Neural progenitor cell (in vitro differentiated cells): ENCODE measurements at regions not wholly inside any gene's neighbourhood (a gene's known extent, or its start where the extent isn't known, plus 50 kb on each side); places are given as distances from the start of the nearest gene placed in this dataset.

ENCODE experiments used
- DNase-seq: peaks from one replicate; pipeline ENCODE4 v3.0.0-alpha.2; 2016; ENCODE audit warnings: low spot score
- H2AFZ ChIP-seq: fragments of 200-600 bp; sonication (generic); replicated peaks from 2 replicates; pipeline ENCODE4 v1.6.1; 2016; ENCODE audit warnings: antibody characterized with exemption
- H3F3A ChIP-seq: fragments of 200-600 bp; sonication (generic); 2 replicates; pipeline ENCODE4 v1.6.1; 2016; ENCODE audit warnings: antibody characterized with exemption, low read depth
- H3K27ac ChIP-seq: fragments of 200-600 bp; sonication (generic); 2 replicates; pipeline ENCODE4 v1.5.1; 2016; ENCODE audit warnings: mild to moderate bottlenecking
- H3K27me3 ChIP-seq: fragments of 200-600 bp; sonication (generic); 2 replicates; pipeline ENCODE4 v1.6.1; 2016; ENCODE audit warnings: mild to moderate bottlenecking, moderate library complexity
- H3K36me3 ChIP-seq: fragments of 200-600 bp; sonication (generic); 2 replicates; pipeline ENCODE4 v1.5.1; 2016
- H3K4me1 ChIP-seq: fragments of 200-600 bp; sonication (generic); 2 replicates; pipeline ENCODE4 v1.6.1; 2016; ENCODE audit warnings: mixed run types
- H3K4me2 ChIP-seq: fragments of 200-600 bp; sonication (generic); 2 replicates; pipeline ENCODE4 v1.6.1; 2016
- H3K4me3 ChIP-seq: fragments of 200-600 bp; sonication (generic); 2 replicates; pipeline ENCODE4 v1.5.1; 2016
- H3K79me2 ChIP-seq: fragments of 200-600 bp; sonication (generic); 2 replicates; pipeline ENCODE4 v1.6.1; 2016; ENCODE audit warnings: low read depth
- H3K9ac ChIP-seq: fragments of 200-600 bp; sonication (generic); 2 replicates; pipeline ENCODE4 v1.6.1; 2016
- H3K9me3 ChIP-seq: fragments of 200-600 bp; sonication (generic); 2 replicates; pipeline ENCODE4 v1.5.1; 2016; ENCODE audit warnings: low read depth
- H4K20me1 ChIP-seq: fragments of 200-600 bp; sonication (generic); 2 replicates; pipeline ENCODE4 v1.6.1; 2016; ENCODE audit warnings: low read depth
- H3K27ac Mint-ChIP-seq: 3 replicates; pipeline ENCODE4 v1.8.0; 2021; ENCODE audit warnings: mixed read lengths
- H3K27me3 Mint-ChIP-seq: 2 replicates; pipeline ENCODE4 v1.8.0; 2022; ENCODE audit warnings: low read depth, mild to moderate bottlenecking, inconsistent platforms, moderate library complexity, mixed read lengths; ENCODE audit not compliant: insufficient read depth
- H3K36me3 Mint-ChIP-seq: 3 replicates; pipeline ENCODE4 v1.8.0; 2021; ENCODE audit warnings: mixed read lengths
- H3K4me1 Mint-ChIP-seq: 3 replicates; pipeline ENCODE4 v1.8.0; 2021; ENCODE audit warnings: mixed read lengths
- H3K4me3 Mint-ChIP-seq: 3 replicates; pipeline ENCODE4 v1.8.0; 2021; ENCODE audit warnings: mild to moderate bottlenecking, moderate library complexity, mixed read lengths
- H3K9me3 Mint-ChIP-seq: 3 replicates; pipeline ENCODE4 v1.8.0; 2020; ENCODE audit warnings: mixed read lengths
- EZH2 ChIP-seq: fragments of 200-600 bp; sonication (generic); IDR thresholded peaks from 2 replicates; pipeline ENCODE4 v1.6.1; 2017; ENCODE audit warnings: antibody characterized with exemption, mild to moderate bottlenecking, moderate library complexity
- EZH2phosphoT487 ChIP-seq: fragments of 200-600 bp; sonication (generic); IDR thresholded peaks from 2 replicates; pipeline ENCODE4 v1.6.1; 2017; ENCODE audit warnings: antibody characterized with exemption
- TF ChIP-seq, protein P1 (sequence below): fragments of 200-600 bp; sonication (generic); IDR thresholded peaks from 2 replicates; pipeline ENCODE4 v1.5.1; 2017; ENCODE audit warnings: antibody characterized with exemption, mild to moderate bottlenecking

DNA sequence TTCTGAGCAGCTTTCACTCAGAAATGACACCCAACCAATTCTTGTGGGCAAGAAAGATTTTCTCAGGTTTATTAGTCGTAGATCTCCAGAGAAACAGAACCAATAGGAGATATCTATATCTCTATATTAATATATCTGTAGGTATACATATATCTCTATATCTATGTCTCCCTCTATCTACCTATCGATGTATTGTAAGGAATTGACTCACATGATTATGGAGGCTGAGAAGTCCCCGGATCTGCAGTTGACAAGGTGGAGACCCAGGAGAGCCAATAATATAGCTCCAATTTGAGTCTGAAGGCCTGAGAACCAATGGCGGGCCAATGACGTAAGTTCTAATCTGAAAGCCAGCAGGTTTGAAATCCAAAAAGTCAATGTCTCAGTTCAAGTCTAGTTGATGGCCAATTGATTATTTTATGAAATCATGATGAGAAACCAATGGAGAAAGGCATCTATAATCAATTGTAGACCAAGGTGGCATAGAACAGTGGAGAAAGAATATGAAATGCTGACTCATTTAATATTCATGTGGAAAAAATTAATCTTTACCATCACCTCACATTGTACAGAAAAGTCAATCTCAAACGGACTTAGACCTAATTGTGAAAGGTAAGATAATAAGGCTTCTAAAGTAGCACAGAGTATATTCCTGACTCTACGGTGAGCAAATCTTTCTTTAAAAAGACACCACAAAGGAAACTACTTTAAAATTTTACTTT is 65.6 kb upstream of the CHRNA7 start:
- H3K27ac ChIP-seq, result no peak overlapping the region
- no peaks in the 10 kb centered on the region for H4K20me1 ChIP-seq
- no peaks in the 10 kb centered on the region for H3K4me1 ChIP-seq
- no peak overlapping the region for H3K4me2 ChIP-seq
- Mint-ChIP-seq H3K4me3 (no peak overlapping the region), H3K36me3 (no peaks in the 10 kb centered on the region), H3K4me1 (peaks cover under 1% of the 10 kb centered on the region), H3K27ac (no peak overlapping the region), H3K9me3 (peaks cover 8% of the 10 kb centered on the region), H3K27me3 (no peaks in the 10 kb centered on the region)
- H3K9me3 ChIP-seq, result no peaks in the 10 kb centered on the region
- no peaks in the 10 kb centered on the region for H3K27me3 ChIP-seq
- no peak for TF ChIP-seq EZH2phosphoT487
- H3K79me2 ChIP-seq, result no peaks in the 10 kb centered on the region
- H3F3A ChIP-seq, result no peaks in the 10 kb centered on the region
- H2AFZ ChIP-seq, result no peak overlapping the region
- H3K36me3 ChIP-seq, result no peaks in the 10 kb centered on the region
- no peak for DNase-seq
- H3K4me3 ChIP-seq, result no peak overlapping the region
- H3K9ac ChIP-seq, result no peak overlapping the region

DNA sequence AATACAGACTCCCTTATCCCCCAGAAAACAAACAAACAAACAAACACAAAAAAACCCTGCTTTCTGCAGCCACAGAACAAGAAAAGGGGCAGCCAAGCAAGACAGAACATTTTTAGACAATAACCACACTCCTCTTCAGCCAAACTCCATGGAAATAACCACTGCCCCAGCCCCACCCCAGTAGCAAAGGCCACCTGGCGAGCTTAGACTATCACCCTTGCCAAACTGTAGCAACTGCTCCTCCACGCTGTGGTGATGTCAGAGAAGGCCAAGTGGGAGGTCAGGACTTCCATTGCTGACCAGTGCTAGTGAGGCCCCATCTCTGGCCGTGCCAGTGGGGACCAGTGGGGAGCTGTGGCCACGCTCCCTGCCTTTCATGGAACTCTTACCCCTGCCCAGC is 60.3 kb upstream of the CHRNA7 start:
- H3K9me3 Mint-ChIP-seq, result no peaks in the 10 kb centered on the region
- Histone ChIP-seq H3K27ac (no peak overlapping the region), H3K79me2 (no peaks in the 10 kb centered on the region), H3K36me3 (no peaks in the 10 kb centered on the region), H4K20me1 (no peaks in the 10 kb centered on the region), H3F3A (no peaks in the 10 kb centered on the region), H3K27me3 (peaks cover under 1% of the 10 kb centered on the region), H3K9ac (no peak overlapping the region), H3K4me2 (no peak overlapping the region), H3K4me1 (peaks cover 5% of the 10 kb centered on the region), H3K4me3 (no peak overlapping the region), H2AFZ (no peak overlapping the region), H3K9me3 (no peaks in the 10 kb centered on the region)
- TF ChIP-seq EZH2 (no peak), EZH2phosphoT487 (no peak)
- TF ChIP-seq, protein P1, sequence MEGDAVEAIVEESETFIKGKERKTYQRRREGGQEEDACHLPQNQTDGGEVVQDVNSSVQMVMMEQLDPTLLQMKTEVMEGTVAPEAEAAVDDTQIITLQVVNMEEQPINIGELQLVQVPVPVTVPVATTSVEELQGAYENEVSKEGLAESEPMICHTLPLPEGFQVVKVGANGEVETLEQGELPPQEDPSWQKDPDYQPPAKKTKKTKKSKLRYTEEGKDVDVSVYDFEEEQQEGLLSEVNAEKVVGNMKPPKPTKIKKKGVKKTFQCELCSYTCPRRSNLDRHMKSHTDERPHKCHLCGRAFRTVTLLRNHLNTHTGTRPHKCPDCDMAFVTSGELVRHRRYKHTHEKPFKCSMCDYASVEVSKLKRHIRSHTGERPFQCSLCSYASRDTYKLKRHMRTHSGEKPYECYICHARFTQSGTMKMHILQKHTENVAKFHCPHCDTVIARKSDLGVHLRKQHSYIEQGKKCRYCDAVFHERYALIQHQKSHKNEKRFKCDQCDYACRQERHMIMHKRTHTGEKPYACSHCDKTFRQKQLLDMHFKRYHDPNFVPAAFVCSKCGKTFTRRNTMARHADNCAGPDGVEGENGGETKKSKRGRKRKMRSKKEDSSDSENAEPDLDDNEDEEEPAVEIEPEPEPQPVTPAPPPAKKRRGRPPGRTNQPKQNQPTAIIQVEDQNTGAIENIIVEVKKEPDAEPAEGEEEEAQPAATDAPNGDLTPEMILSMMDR, result no peak
- peak overlapping the region; percentile 30 for H3K27ac Mint-ChIP-seq
- peaks cover 4% of the 10 kb centered on the region for H3K27me3 Mint-ChIP-seq
- DNase-seq, result no peak
- H3K36me3 Mint-ChIP-seq, result no peaks in the 10 kb centered on the region
- peaks cover 8% of the 10 kb centered on the region for H3K4me1 Mint-ChIP-seq
- H3K4me3 Mint-ChIP-seq, result no peak overlapping the region

GRCh38 chr15:31973197-31973596 is 57.1 kb upstream of the CHRNA7 start:
- H3K9ac ChIP-seq, result no peak overlapping the region
- no peak overlapping the region for H3K27ac Mint-ChIP-seq
- no peaks in the 10 kb centered on the region for H3K9me3 Mint-ChIP-seq

More at GRCh38 chr15:31973197-31973596, 57.1 kb upstream of the CHRNA7 start:
- H3K4me3 ChIP-seq, result no peak overlapping the region
- H2AFZ ChIP-seq, result no peak overlapping the region
- no peaks in the 10 kb centered on the region for H3K79me2 ChIP-seq
- no peak overlapping the region for H3K4me2 ChIP-seq
- Mint-ChIP-seq H3K4me1 (peaks cover 13% of the 10 kb centered on the region), H3K27me3 (peaks cover 7% of the 10 kb centered on the region), H3K36me3 (no peaks in the 10 kb centered on the region), H3K4me3 (no peak overlapping the region)
- H3K27ac ChIP-seq, result no peak overlapping the region
- no peaks in the 10 kb centered on the region for H3K9me3 ChIP-seq
- H3K4me1 ChIP-seq, result peaks cover 5% of the 10 kb centered on the region
- no peaks in the 10 kb centered on the region for H4K20me1 ChIP-seq
- DNase-seq, result no peak
- TF ChIP-seq, protein P1, result no peak
- TF ChIP-seq EZH2 (no peak), EZH2phosphoT487 (no peak)
- H3K27me3 ChIP-seq, result peaks cover 12% of the 10 kb centered on the region
- no peaks in the 10 kb centered on the region for H3F3A ChIP-seq
- H3K36me3 ChIP-seq, result no peaks in the 10 kb centered on the region
